GM23338 (cell line): ENCODE measurements at regions not wholly inside any gene's neighbourhood (a gene's known extent, or its start where the extent isn't known, plus 50 kb on each side); places are given as distances from the start of the nearest gene placed in this dataset.

ENCODE experiments used
- ATAC-seq: fragments of 200-7000 bp; cut with Tn5 transposase; 3 replicates; pipeline ENCODE4 v1.9.1; 2020
- DNase-seq: peaks from one replicate; pipeline ENCODE4 v3.0.0-alpha.2; 2015; ENCODE audit warnings: low spot score
- H2AFZ ChIP-seq: fragments of 200-600 bp; sonication (generic); 2 replicates; pipeline ENCODE4 v1.8.0; 2016; ENCODE audit warnings: antibody characterized with exemption, mild to moderate bottlenecking, moderate library complexity
- H3F3A ChIP-seq: fragments of 200-600 bp; sonication (generic); replicated peaks from 2 replicates; pipeline ENCODE4 v1.8.0; 2017; ENCODE audit warnings: antibody characterized with exemption, mixed run types, low read depth
- H3K27ac ChIP-seq: fragments of 200-600 bp; sonication (generic); 2 replicates; pipeline ENCODE4 v1.6.1; 2016; ENCODE audit warnings: low read depth
- H3K27me3 ChIP-seq: fragments of 200-600 bp; sonication (generic); 2 replicates; pipeline ENCODE4 v1.8.0; 2016; ENCODE audit warnings: mild to moderate bottlenecking, mixed run types, moderate library complexity; ENCODE audit not compliant: insufficient read depth
- H3K36me3 ChIP-seq: fragments of 200-600 bp; sonication (generic); 2 replicates; pipeline ENCODE4 v1.8.0; 2016; ENCODE audit warnings: mild to moderate bottlenecking; ENCODE audit not compliant: insufficient read depth
- H3K4me1 ChIP-seq: fragments of 200-600 bp; sonication (generic); 2 replicates; pipeline ENCODE4 v1.8.0; 2016; ENCODE audit warnings: mild to moderate bottlenecking, moderate library complexity; ENCODE audit not compliant: insufficient read depth
- H3K4me2 ChIP-seq: fragments of 200-600 bp; sonication (generic); 2 replicates; pipeline ENCODE4 v1.7.1; 2017; ENCODE audit warnings: mixed run types
- H3K4me3 ChIP-seq: fragments of 200-600 bp; sonication (generic); 2 replicates; pipeline ENCODE4 v1.6.1; 2016; ENCODE audit warnings: mixed run types
- H3K79me2 ChIP-seq: fragments of 200-600 bp; sonication (generic); replicated peaks from 2 replicates; pipeline ENCODE4 v1.8.0; 2017; ENCODE audit warnings: mild to moderate bottlenecking; ENCODE audit not compliant: insufficient read depth
- H3K9me2 ChIP-seq: fragments of 200-600 bp; sonication (generic); 2 replicates; pipeline ENCODE4 v1.8.0; 2017; ENCODE audit not compliant: insufficient read depth
- H4K20me1 ChIP-seq: fragments of 200-600 bp; sonication (generic); replicated peaks from 2 replicates; pipeline ENCODE4 v1.8.0; 2017; ENCODE audit warnings: mild to moderate bottlenecking; ENCODE audit not compliant: insufficient read depth
- H3K27ac Mint-ChIP-seq: 2 replicates; pipeline ENCODE4 v1.8.0; 2020; ENCODE audit warnings: inconsistent platforms, mild to moderate bottlenecking, moderate library complexity, mixed read lengths
- H3K27me3 Mint-ChIP-seq: 3 replicates; pipeline ENCODE4 v1.8.0; 2022; ENCODE audit warnings: low read depth, mild to moderate bottlenecking, moderate library complexity, mixed read lengths, inconsistent platforms; ENCODE audit not compliant: insufficient read depth, poor library complexity
- H3K36me3 Mint-ChIP-seq: 3 replicates; pipeline ENCODE4 v1.8.0; 2021; ENCODE audit warnings: low read depth, mild to moderate bottlenecking, inconsistent platforms, moderate library complexity, mixed read lengths
- H3K4me1 Mint-ChIP-seq: 3 replicates; pipeline ENCODE4 v1.8.0; 2020; ENCODE audit warnings: mild to moderate bottlenecking, inconsistent platforms, mixed read lengths
- H3K4me3 Mint-ChIP-seq: 3 replicates; pipeline ENCODE4 v1.8.0; 2021; ENCODE audit warnings: moderate library complexity, mild to moderate bottlenecking, inconsistent platforms, mixed read lengths
- H3K9me3 Mint-ChIP-seq: 3 replicates; pipeline ENCODE4 v1.8.0; 2020; ENCODE audit warnings: moderate library complexity, mild to moderate bottlenecking, inconsistent platforms, mixed read lengths
- EZH2phosphoT487 ChIP-seq: fragments of 200-600 bp; sonication (generic); IDR thresholded peaks from one replicate; pipeline ENCODE4 v1.8.1; 2018; ENCODE audit warnings: antibody characterized with exemption; ENCODE audit not compliant: unreplicated experiment
- JUNB ChIP-seq: IDR thresholded peaks from one replicate; pipeline ENCODE4 v1.6.1; 2016; ENCODE audit warnings: antibody characterized with exemption; ENCODE audit not compliant: unreplicated experiment
- NANOG ChIP-seq: IDR thresholded peaks from 2 replicates; pipeline ENCODE4 v1.6.1; 2016; ENCODE audit warnings: antibody characterized with exemption, borderline replicate concordance
- POLR2AphosphoS5 ChIP-seq: IDR thresholded peaks from 2 replicates; pipeline ENCODE4 v1.6.1; 2016; ENCODE audit warnings: antibody characterized with exemption, low read depth
- TF ChIP-seq, protein P1 (sequence below): fragments of 250-450 bp; sonication (Bioruptor Pico); IDR thresholded peaks from 2 replicates; pipeline ENCODE4 v1.5.0; 2020; ENCODE audit warnings: mild to moderate bottlenecking, moderate library complexity
- TF ChIP-seq, protein P2 (sequence below): IDR thresholded peaks from 2 replicates; pipeline ENCODE4 v1.6.1; 2016; ENCODE audit warnings: antibody characterized with exemption
- TF ChIP-seq, protein P3 (sequence below), 2 experiments: fragments of 200-600 bp in 1 of 2; sonication (generic) in 1 of 2; conservative IDR thresholded peaks; 2 replicates each; pipeline versions ENCODE4 v1.5.1 to v1.6.1; 2016 to 2017; ENCODE audit warnings: antibody characterized with exemption in 2 of 2, low read depth in 2 of 2, mild to moderate bottlenecking in 2 of 2, moderate library complexity in 1 of 2

DNA sequence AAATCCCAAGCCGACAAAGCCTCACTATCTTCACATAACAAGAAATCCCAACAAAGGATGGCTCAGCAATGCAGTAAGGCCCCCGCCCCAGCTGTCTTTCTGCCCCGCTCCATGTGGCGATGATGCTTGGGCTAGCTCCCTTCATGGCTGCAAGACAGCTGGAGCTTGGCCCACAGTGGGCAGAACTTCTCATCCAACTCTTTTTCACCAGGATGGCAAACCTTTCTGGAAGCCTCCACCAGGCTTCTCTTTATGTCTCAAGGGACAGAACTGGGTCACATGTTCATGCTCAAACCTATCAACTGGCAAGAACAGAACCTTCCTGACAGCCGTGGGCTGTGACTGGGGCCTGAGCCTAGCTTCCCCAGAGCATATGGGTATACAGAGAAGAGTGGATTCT, 260.5 kb upstream of the MKLN1 start (continued):
- TF ChIP-seq, protein P1, sequence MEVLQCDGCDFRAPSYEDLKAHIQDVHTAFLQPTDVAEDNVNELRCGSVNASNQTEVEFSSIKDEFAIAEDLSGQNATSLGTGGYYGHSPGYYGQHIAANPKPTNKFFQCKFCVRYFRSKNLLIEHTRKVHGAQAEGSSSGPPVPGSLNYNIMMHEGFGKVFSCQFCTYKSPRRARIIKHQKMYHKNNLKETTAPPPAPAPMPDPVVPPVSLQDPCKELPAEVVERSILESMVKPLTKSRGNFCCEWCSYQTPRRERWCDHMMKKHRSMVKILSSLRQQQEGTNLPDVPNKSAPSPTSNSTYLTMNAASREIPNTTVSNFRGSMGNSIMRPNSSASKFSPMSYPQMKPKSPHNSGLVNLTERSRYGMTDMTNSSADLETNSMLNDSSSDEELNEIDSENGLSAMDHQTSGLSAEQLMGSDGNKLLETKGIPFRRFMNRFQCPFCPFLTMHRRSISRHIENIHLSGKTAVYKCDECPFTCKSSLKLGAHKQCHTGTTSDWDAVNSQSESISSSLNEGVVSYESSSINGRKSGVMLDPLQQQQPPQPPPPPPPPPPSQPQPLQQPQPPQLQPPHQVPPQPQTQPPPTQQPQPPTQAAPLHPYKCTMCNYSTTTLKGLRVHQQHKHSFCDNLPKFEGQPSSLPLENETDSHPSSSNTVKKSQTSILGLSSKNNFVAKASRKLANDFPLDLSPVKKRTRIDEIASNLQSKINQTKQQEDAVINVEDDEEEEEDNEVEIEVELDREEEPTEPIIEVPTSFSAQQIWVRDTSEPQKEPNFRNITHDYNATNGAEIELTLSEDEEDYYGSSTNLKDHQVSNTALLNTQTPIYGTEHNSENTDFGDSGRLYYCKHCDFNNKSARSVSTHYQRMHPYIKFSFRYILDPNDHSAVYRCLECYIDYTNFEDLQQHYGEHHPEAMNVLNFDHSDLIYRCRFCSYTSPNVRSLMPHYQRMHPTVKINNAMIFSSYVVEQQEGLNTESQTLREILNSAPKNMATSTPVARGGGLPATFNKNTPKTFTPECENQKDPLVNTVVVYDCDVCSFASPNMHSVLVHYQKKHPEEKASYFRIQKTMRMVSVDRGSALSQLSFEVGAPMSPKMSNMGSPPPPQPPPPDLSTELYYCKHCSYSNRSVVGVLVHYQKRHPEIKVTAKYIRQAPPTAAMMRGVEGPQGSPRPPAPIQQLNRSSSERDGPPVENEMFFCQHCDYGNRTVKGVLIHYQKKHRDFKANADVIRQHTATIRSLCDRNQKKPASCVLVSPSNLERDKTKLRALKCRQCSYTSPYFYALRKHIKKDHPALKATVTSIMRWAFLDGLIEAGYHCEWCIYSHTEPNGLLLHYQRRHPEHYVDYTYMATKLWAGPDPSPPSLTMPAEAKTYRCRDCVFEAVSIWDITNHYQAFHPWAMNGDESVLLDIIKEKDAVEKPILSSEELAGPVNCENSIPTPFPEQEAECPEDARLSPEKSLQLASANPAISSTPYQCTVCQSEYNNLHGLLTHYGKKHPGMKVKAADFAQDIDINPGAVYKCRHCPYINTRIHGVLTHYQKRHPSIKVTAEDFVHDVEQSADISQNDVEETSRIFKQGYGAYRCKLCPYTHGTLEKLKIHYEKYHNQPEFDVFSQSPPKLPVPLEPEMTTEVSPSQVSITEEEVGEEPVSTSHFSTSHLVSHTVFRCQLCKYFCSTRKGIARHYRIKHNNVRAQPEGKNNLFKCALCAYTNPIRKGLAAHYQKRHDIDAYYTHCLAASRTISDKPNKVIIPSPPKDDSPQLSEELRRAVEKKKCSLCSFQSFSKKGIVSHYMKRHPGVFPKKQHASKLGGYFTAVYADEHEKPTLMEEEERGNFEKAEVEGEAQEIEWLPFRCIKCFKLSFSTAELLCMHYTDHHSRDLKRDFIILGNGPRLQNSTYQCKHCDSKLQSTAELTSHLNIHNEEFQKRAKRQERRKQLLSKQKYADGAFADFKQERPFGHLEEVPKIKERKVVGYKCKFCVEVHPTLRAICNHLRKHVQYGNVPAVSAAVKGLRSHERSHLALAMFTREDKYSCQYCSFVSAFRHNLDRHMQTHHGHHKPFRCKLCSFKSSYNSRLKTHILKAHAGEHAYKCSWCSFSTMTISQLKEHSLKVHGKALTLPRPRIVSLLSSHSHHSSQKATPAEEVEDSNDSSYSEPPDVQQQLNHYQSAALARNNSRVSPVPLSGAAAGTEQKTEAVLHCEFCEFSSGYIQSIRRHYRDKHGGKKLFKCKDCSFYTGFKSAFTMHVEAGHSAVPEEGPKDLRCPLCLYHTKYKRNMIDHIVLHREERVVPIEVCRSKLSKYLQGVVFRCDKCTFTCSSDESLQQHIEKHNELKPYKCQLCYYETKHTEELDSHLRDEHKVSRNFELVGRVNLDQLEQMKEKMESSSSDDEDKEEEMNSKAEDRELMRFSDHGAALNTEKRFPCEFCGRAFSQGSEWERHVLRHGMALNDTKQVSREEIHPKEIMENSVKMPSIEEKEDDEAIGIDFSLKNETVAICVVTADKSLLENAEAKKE (CRISPR knock-in tag) = no peak
- TF ChIP-seq POLR2AphosphoS5 = no peak
- TF ChIP-seq, protein P2, sequence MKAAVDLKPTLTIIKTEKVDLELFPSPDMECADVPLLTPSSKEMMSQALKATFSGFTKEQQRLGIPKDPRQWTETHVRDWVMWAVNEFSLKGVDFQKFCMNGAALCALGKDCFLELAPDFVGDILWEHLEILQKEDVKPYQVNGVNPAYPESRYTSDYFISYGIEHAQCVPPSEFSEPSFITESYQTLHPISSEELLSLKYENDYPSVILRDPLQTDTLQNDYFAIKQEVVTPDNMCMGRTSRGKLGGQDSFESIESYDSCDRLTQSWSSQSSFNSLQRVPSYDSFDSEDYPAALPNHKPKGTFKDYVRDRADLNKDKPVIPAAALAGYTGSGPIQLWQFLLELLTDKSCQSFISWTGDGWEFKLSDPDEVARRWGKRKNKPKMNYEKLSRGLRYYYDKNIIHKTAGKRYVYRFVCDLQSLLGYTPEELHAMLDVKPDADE = no peak
- no peak for TF ChIP-seq NANOG

DNA sequence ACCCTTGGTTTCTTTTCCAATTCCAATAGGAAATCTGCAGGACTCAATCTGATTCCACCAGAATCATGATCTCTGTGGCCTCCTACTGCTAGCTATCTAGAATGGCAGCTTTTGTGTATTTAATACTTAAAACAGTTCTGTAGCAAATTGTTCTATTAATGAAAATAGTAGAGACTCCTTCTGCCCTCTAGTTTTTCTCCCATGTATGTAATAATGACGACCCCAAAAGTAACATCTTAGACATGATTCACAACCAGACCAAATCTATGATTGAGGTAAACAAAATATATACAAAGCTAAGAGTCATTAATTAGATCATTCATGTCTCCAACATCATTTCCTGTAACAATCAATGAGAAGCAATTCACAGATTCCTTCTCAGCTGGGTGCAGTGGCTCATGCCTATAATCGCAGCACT, 259.1 kb upstream of the MKLN1 start:
- DNase-seq (peak; percentile 32), ATAC-seq (no peak)
- H3K36me3 Mint-ChIP-seq = peaks cover 16% of the 10 kb centered on the region; the same call in 2 of the 3 replicates
- Histone ChIP-seq H3K27me3 (no peaks in the 10 kb centered on the region), H3F3A (no peaks in the 10 kb centered on the region), H3K9me2 (no peaks in the 10 kb centered on the region), H3K27ac (no peak overlapping the region), H3K4me2 (no peak overlapping the region), H2AFZ (no peak overlapping the region), H3K4me3 (no peak overlapping the region), H4K20me1 (0 out of 2 replicates have a peak, but pooled peaks cover 6% of the 10 kb centered on the region), H3K4me1 (peaks cover 7% of the 10 kb centered on the region), H3K79me2 (peaks cover 13% of the 10 kb centered on the region), H3K36me3 (no peaks in the 10 kb centered on the region)
- H3K4me1 Mint-ChIP-seq = peaks cover 30% of the 10 kb centered on the region
- H3K27me3 Mint-ChIP-seq = peaks cover 8% of the 10 kb centered on the region
- peaks cover 4% of the 10 kb centered on the region; the same call in 1 of the 3 replicates for H3K9me3 Mint-ChIP-seq
- H3K27ac Mint-ChIP-seq = no peak overlapping the region
- no peak overlapping the region for H3K4me3 Mint-ChIP-seq
- TF ChIP-seq, protein P3, sequence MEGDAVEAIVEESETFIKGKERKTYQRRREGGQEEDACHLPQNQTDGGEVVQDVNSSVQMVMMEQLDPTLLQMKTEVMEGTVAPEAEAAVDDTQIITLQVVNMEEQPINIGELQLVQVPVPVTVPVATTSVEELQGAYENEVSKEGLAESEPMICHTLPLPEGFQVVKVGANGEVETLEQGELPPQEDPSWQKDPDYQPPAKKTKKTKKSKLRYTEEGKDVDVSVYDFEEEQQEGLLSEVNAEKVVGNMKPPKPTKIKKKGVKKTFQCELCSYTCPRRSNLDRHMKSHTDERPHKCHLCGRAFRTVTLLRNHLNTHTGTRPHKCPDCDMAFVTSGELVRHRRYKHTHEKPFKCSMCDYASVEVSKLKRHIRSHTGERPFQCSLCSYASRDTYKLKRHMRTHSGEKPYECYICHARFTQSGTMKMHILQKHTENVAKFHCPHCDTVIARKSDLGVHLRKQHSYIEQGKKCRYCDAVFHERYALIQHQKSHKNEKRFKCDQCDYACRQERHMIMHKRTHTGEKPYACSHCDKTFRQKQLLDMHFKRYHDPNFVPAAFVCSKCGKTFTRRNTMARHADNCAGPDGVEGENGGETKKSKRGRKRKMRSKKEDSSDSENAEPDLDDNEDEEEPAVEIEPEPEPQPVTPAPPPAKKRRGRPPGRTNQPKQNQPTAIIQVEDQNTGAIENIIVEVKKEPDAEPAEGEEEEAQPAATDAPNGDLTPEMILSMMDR (conservative IDR thresholded peaks at IDR 0.05; ENCODE audit: low read depth in 2 of 2) = peak in 1 of 2 experiments; percentile 31; a peak in 1 of 4 replicates
- TF ChIP-seq JUNB = no peak
- no peak for TF ChIP-seq EZH2phosphoT487
- TF ChIP-seq, protein P1 (CRISPR knock-in tag) = no peak
